CD4-positive, alpha-beta T cell treated with Interleukin-6 for 4 hours (primary cell): ENCODE measurements at regions not wholly inside any gene's neighbourhood (a gene's known extent, or its start where the extent isn't known, plus 50 kb on each side); places are given as distances from the start of the nearest gene placed in this dataset.

Experiments
- DNase-seq: peaks from one replicate; pipeline ENCODE4 v3.0.0-alpha.2; 2020; ENCODE audit warnings: mixed read lengths

- DNase-seq: no peak
Measured at GRCh38 chr16:82357237-82357636, 187.2 kb upstream of the MPHOSPH6 start.

DNA sequence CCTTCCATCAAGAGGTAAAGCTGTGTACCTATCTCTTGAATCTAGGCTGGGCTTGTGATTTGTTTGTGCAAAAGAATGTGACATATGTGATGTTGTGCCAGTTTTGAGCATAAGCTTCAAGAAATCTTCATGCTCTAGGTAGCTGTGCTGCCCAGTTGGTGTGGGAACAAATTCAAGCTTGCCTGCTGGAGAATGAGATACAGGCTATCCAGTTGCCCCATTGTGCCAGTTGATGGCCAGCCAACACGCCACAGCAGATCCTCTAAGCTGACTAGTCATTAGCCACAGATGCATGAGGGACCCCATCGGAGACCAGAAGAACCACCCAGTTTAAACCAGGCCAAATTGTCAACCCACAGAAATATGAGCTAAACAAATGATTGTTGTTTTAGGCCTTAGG is 180.5 kb upstream of the MPHOSPH6 start:
- no peak for DNase-seq

DNA sequence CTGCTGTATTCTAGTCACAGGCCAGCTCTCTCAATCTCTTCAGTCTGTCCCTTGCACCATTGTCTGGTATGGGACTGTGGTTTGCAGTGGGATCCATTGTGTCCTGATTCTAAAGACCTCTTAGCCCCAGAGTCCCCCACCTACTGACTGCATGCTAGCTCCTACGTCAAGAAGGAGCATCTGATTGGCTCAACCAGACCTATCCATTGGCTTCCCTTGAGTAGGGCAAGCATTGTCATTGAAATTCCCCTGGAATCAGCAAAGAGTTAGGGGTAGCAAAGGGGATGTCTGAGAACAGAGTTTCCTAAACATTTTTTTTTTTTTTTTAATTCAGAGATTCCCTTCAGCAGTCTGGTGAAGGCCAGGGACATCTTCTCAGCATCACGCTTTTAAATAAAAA is 175.3 kb upstream of the MPHOSPH6 start:
- no peak for DNase-seq

- no peak for DNase-seq
Measured at GRCh38 chr16:82344157-82344556, 174.1 kb upstream of the MPHOSPH6 start.

DNA sequence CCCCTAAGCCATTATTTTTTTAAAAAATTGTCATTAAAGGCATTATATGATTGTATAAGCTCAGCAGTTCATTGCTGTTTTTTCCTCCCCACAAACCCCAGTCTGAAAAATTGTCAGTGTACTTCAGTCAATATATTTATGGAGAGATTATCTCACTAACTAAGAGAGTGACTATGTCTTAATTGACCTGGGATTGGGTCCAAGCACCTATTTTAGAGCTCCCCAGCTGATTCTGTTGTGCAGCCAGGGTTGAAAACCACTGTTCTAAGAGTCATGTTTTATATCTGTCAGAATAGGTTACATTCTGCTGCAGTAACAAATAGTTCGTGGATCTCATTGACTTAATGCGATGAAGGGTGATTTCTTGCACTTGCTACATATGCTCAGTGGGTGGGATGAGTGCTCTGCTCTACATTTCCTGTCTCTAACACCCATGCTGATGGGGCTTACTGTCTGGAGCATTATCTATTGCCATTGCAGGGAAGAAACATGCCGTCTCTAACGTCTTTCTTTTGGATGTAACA is 171.2 kb upstream of the MPHOSPH6 start:
- DNase-seq: no peak

DNA sequence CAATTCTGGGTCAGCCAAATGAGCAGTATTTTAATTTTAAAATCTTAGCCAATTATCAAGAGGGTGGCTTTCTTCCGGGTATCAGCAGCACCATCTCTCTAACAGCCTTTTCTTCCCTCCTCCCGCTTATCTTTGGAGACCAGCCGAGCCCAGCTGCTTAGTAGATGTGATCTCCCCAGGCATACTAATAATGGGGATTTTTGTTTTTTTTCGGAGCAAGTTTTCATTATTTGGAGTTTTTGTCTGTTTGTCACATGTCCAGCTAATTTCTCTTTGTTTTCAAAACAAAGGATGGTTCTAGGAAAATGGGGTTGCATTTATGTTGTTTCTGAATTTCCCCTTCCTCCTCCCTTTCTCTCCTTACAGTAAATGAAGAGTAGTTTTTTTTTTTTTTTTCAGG is 170.5 kb upstream of the MPHOSPH6 start:
- DNase-seq: no peak

GRCh38 chr16:82337355-82337754 is 167.3 kb upstream of the MPHOSPH6 start:
- no peak for DNase-seq

GRCh38 chr16:82331974-82332750 is 162.1 kb upstream of the MPHOSPH6 start:
- no peak for DNase-seq

DNA sequence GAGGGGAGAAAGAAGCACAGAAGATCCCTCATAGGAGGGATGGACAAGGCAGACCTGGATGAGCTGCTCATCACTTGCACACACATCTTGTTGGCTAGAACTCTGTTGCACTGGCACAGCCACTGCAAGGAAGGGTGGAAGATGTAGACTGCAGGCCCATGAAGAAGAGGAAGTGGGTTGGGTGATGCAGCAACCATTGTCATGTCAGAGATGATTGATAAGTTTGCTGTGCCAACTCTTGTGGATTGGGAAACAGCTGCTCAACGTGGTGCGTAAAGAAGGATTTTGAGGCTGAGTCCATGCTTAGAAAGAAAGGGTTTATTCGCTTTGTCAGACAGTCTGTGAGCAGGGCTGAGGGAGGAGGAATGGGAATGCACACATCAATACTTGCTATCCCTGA is 161.4 kb upstream of the MPHOSPH6 start:
- DNase-seq: no peak

DNA sequence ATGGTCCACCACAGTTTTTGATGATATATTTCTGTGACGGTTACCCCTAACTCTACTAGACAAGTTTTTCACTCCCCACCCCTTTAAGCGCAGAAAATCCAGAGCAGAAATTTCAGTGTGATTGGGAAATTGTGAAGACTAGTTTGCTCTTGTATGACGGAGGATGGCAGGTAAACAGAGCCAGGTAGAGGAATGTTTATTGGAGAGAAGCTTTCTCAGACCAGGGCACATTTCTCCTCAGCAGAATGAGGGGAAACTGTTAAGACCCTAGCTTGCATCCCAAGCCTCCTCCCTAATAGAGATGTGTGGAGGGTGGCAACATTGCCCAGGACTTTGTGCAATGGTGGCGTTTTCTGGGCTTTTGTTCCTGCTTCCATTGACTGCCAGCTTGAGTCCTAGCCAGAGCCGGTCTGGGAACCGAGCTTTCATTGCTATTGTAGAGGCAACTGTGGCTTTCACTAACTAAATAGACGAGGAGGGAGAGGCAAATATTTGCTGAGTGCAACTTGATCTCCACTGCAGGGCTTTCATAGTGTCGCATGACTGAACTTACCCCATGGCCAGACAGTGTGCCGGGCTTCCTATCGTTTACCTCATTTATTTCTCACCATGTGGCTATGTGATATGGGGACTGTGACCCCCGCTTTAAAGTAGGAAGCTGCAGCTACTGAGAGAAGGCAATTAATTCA is 159.6 kb upstream of the MPHOSPH6 start:
- no peak for DNase-seq

DNA sequence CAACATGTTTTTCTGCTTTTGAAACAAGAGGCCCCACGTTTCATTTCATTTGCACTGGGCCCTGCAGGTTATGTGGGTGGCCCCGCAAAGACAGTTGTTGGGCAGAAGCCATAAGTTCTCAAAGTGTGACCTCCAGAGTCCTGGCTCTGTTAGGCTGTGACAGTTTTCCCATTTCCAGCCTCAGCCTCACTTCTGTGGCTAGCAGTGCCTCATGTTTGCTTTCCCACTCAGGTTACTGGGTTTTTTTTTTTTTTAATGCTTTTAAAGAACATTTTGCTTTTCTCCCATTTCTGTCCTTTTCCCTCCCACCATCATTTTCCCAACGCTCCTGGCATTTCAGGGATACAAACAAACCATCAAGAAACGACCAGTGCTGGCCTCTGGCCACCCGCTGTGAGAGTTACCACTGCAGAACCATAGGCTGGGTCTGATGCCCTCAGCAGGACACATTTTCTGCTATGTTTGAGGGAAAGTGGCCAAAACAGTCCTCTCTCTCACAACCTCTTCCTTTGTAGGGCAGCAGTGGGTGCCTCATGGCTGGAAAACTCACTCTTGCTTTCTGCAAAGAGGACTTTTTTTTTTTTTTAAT is 159.0 kb upstream of the MPHOSPH6 start:
- DNase-seq: no peak

GRCh38 chr16:82323171-82323570 is 153.1 kb upstream of the MPHOSPH6 start:
- DNase-seq: no peak

GRCh38 chr16:82322177-82322576 is 152.2 kb upstream of the MPHOSPH6 start:
- DNase-seq: no peak

GRCh38 chr16:82319038-82319437 is 149.0 kb upstream of the MPHOSPH6 start:
- DNase-seq: no peak

DNA sequence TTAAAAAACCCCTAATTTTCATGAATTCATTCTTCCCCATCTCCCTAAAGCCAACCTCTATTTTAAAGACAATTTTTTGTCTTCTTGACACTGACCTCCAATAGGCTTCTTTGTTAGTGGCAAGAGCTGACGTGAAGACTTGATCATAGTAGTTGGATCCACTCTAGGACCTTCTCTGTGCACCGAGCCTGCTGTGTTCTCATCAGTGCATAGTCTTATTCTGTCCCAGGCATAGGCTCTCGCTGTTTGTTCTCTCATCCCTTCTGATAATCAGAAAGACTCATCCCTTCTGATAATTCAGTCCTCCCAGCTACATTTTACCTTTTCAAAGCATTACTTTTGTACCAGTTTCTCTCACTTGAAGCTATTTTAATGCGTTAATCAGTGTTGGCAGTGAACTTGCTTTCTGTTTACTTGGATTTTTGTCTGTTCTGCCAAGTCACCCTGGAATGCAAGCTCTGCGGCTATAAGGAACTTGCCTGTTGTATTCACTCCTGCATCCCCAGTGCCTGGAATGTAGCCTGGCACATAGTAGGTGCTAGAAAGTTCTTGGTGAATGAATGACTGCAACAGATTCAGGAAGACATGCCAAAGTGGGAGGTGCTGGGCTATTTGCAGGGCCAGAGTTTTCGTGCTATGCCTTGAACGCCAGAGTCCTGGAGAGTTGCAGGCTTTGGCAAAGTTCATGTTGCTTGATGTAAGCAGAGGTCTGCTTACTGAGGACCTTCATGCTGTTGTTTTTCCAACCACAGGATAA is 147.6 kb upstream of the MPHOSPH6 start:
- no peak for DNase-seq

DNA sequence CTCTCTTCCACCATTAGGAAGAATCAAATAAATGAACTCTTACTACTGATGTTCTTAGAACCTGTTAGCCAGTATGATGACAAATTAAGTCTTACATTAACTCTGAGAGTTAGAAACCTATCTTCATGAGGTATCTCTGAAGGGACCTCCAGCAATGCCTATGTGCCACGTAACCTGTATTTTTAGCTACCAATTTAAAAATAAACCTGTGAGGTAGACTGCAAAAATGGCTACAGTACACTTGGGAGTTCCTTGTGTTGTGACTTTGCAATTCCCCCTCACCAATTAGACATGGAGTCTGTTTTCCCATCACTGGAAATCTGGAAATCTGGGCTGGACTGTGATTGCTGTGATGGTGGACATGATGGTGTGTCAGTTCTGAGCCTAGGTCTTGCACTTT is 143.7 kb upstream of the MPHOSPH6 start:
- no peak for DNase-seq

GRCh38 chr16:82311528-82311927 is 141.5 kb upstream of the MPHOSPH6 start:
- DNase-seq: no peak

GRCh38 chr16:82302042-82302727 is 132.2 kb upstream of the MPHOSPH6 start:
- DNase-seq: no peak

- no peak for DNase-seq
Measured at GRCh38 chr16:82301146-82301755, 131.2 kb upstream of the MPHOSPH6 start.

GRCh38 chr16:82300374-82300951 is 130.4 kb upstream of the MPHOSPH6 start:
- DNase-seq: no peak

DNA sequence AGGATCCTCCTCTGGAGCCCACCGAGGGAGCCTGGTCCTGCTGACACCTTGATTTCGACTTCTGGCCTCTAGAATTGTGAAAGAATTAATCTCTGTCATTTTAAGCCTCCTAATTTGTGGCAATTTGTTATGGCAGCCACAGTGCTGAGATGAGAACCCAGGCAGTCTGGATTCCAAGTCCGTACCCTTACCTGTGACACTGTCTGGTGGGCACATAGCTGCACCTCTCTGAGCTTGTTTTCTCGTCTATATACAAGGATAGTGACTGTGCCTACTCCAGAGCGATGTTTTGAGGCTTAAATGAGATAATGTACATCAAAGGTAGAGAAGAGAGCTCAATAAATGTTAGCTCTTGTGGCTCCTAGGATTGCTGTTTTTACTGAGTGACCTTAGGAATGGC is 128.4 kb upstream of the MPHOSPH6 start:
- no peak for DNase-seq
